GM10266 (cell line): ENCODE measurements at regions not wholly inside any gene's neighbourhood (a gene's known extent, or its start where the extent isn't known, plus 50 kb on each side); places are given as distances from the start of the nearest gene placed in this dataset.

Experiments used
- DNase-seq: peaks from one replicate; pipeline ENCODE4 v3.0.0; 2012; ENCODE audit errors: extremely low spot score
- TF ChIP-seq, protein P1 (sequence below): IDR thresholded peaks from 2 replicates; pipeline ENCODE4 v1.5.1; 2012; ENCODE audit warnings: mild to moderate bottlenecking, low read depth; ENCODE audit not compliant: control insufficient read depth, insufficient read depth; ENCODE audit errors: missing control alignments

GRCh38 chr6:15137086-15137485, 108.8 kb upstream of the JARID2 start:
- TF ChIP-seq, protein P1, sequence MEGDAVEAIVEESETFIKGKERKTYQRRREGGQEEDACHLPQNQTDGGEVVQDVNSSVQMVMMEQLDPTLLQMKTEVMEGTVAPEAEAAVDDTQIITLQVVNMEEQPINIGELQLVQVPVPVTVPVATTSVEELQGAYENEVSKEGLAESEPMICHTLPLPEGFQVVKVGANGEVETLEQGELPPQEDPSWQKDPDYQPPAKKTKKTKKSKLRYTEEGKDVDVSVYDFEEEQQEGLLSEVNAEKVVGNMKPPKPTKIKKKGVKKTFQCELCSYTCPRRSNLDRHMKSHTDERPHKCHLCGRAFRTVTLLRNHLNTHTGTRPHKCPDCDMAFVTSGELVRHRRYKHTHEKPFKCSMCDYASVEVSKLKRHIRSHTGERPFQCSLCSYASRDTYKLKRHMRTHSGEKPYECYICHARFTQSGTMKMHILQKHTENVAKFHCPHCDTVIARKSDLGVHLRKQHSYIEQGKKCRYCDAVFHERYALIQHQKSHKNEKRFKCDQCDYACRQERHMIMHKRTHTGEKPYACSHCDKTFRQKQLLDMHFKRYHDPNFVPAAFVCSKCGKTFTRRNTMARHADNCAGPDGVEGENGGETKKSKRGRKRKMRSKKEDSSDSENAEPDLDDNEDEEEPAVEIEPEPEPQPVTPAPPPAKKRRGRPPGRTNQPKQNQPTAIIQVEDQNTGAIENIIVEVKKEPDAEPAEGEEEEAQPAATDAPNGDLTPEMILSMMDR: no peak

DNA sequence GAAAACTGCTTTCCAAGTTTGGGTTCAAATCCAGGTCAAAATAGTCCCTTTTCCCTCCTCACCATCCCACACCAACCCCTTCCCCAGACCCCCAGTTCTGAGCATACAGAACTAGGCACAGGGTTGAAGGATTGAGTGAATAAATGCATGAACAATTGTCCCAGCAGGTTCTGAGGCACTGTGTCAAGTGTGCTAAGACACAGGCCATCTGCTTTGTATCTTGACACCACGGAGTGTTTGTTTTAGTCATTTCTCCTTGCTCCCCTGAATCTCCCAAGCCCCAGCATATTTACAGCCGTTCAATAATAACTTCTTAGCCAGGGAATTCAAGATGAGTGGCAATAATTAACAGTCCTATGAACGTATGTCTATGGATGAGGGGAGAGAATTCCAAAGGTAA, 102.8 kb upstream of the JARID2 start:
- no peak for DNase-seq
- TF ChIP-seq, protein P1: no peak

More at GRCh38 chr6:15137086-15137485, 108.8 kb upstream of the JARID2 start:
- no peak for DNase-seq

GRCh38 chr6:15143540-15143939, 102.3 kb upstream of the JARID2 start:
- DNase-seq: no peak
- TF ChIP-seq, protein P1: no peak

- no peak for DNase-seq
- TF ChIP-seq, protein P1: no peak
Measured at GRCh38 chr6:15145821-15146220, 100.0 kb upstream of the JARID2 start.

- TF ChIP-seq, protein P1: no peak
- no peak for DNase-seq
Measured at GRCh38 chr6:15147827-15148226, 98.0 kb upstream of the JARID2 start.

GRCh38 chr6:15148356-15148946, 97.4 kb upstream of the JARID2 start:
- no peak for DNase-seq

GRCh38 chr6:15150207-15150606, 95.7 kb upstream of the JARID2 start:
- DNase-seq: no peak
- TF ChIP-seq, protein P1: no peak

More at GRCh38 chr6:15148356-15148946, 97.4 kb upstream of the JARID2 start:
- TF ChIP-seq, protein P1: no peak
